Adrenal gland (tissue), 5 donors: ENCODE measurements at regions not wholly inside any gene's neighbourhood (a gene's known extent, or its start where the extent isn't known, plus 50 kb on each side); places are given as distances from the start of the nearest gene placed in this dataset.

ENCODE experiments used
- CTCF ChIP-seq, 6 experiments: fragments of 450-650 bp in 4 of 6; fragments of 200-600 bp in 2 of 6; sonication (generic) in 1 of 6; IDR thresholded peaks; 1 replicate in 5 of 6; 2 replicates in 1 of 6; pipeline versions ENCODE4 v1.5.1 to v1.8.0; 2016 to 2021; ENCODE audit warnings: antibody characterized with exemption in 6 of 6, mild to moderate bottlenecking in 2 of 6, moderate library complexity in 1 of 6
- POLR2A ChIP-seq, 2 donors: fragments of 450-650 bp; IDR thresholded peaks; one replicate each; pipeline ENCODE4 v1.6.1; 2017; ENCODE audit warnings: antibody characterized with exemption in 2 of 2, mild to moderate bottlenecking in 2 of 2, moderate library complexity in 1 of 2
- donor health status: DM: no; HTN: no; CAD: no.

GRCh38 chr6:20021795-20022194 lies 184.6 kb downstream of the ID4 start:
- TF ChIP-seq CTCF (IDR thresholded peaks at IDR 0.05) (no peak), POLR2A (IDR thresholded peaks at IDR 0.05) (no peak)
